ENCODE measurements at regions not wholly inside any gene's neighbourhood (a gene's known extent, or its start where the extent isn't known, plus 50 kb on each side); places are given as distances from the start of the nearest gene placed in this dataset.

GRCh38 chr10:35731828-35732227 lies 89.7 kb upstream of the FZD8 start:
- no peak for TF ChIP-seq CTCF (IDR thresholded peaks at IDR 0.05; ENCODE audit: low read depth, low read length)
- H3K36me3 ChIP-seq, result no peaks in the 10 kb centered on the region
- H3K27me3 ChIP-seq, result no peaks in the 10 kb centered on the region
- no peaks in the 10 kb centered on the region for H3K4me1 ChIP-seq (ENCODE audit: low read depth)
- no peaks in the 10 kb centered on the region for H3K9me3 ChIP-seq (ENCODE audit: low read depth)
- H3K4me3 ChIP-seq, result no peak overlapping the region
- H3K27ac ChIP-seq, result no peak overlapping the region
- DNase-seq (ENCODE audit: low read depth in 1 of 2, low spot score in 1 of 2), result peak in 1 of 2 donors; percentile 2

- no peaks in the 10 kb centered on the region for H3K4me1 ChIP-seq (ENCODE audit: low read depth)
- no peaks in the 10 kb centered on the region for H3K27me3 ChIP-seq
- H3K36me3 ChIP-seq, result no peaks in the 10 kb centered on the region
- DNase-seq (ENCODE audit: low read depth in 1 of 2, low spot score in 1 of 2), result no peak
- H3K27ac ChIP-seq, result no peak overlapping the region
- H3K9me3 ChIP-seq (ENCODE audit: low read depth), result no peaks in the 10 kb centered on the region
- TF ChIP-seq CTCF (IDR thresholded peaks at IDR 0.05; ENCODE audit: low read depth, low read length), result no peak
- no peak overlapping the region for H3K4me3 ChIP-seq
These were observed 86.2 kb upstream of the FZD8 start for GRCh38 chr10:35728341-35728740.

GRCh38 chr10:35726846-35727245 lies 84.8 kb upstream of the FZD8 start:
- TF ChIP-seq CTCF (IDR thresholded peaks at IDR 0.05; ENCODE audit: low read depth, low read length), result no peak
- Histone ChIP-seq H3K36me3 (no peaks in the 10 kb centered on the region), H3K9me3 (ENCODE audit: low read depth) (no peaks in the 10 kb centered on the region), H3K27me3 (no peaks in the 10 kb centered on the region), H3K4me3 (no peak overlapping the region), H3K27ac (no peak overlapping the region), H3K4me1 (ENCODE audit: low read depth) (peaks cover 10% of the 10 kb centered on the region)
- no peak for DNase-seq (ENCODE audit: low read depth in 1 of 2, low spot score in 1 of 2)

GRCh38 chr10:35723992-35724391 lies 81.9 kb upstream of the FZD8 start:
- H3K4me3 ChIP-seq, result no peak overlapping the region
- H3K27me3 ChIP-seq, result no peaks in the 10 kb centered on the region
- H3K36me3 ChIP-seq, result no peaks in the 10 kb centered on the region
- H3K9me3 ChIP-seq (ENCODE audit: low read depth), result no peaks in the 10 kb centered on the region
- DNase-seq (ENCODE audit: low read depth in 1 of 2, low spot score in 1 of 2), result no peak
- no peak overlapping the region for H3K27ac ChIP-seq
- no peak for TF ChIP-seq CTCF (IDR thresholded peaks at IDR 0.05; ENCODE audit: low read depth, low read length)
- peaks cover 10% of the 10 kb centered on the region for H3K4me1 ChIP-seq (ENCODE audit: low read depth)

- no peaks in the 10 kb centered on the region for H3K27me3 ChIP-seq
- no peak for TF ChIP-seq CTCF (IDR thresholded peaks at IDR 0.05; ENCODE audit: low read depth, low read length)
- no peak overlapping the region for H3K4me3 ChIP-seq
- H3K36me3 ChIP-seq, result no peaks in the 10 kb centered on the region
- no peak overlapping the region for H3K27ac ChIP-seq
- H3K4me1 ChIP-seq (ENCODE audit: low read depth), result peaks cover 10% of the 10 kb centered on the region
- no peak for DNase-seq (ENCODE audit: low read depth in 1 of 2, low spot score in 1 of 2)
- H3K9me3 ChIP-seq (ENCODE audit: low read depth), result no peaks in the 10 kb centered on the region
These were observed 81.0 kb upstream of the FZD8 start for GRCh38 chr10:35723059-35723458.

GRCh38 chr10:35722636-35723035 lies 80.5 kb upstream of the FZD8 start:
- Histone ChIP-seq H3K36me3 (no peaks in the 10 kb centered on the region), H3K4me3 (no peak overlapping the region), H3K27me3 (no peaks in the 10 kb centered on the region), H3K9me3 (ENCODE audit: low read depth) (no peaks in the 10 kb centered on the region), H3K27ac (no peak overlapping the region), H3K4me1 (ENCODE audit: low read depth) (peaks cover 10% of the 10 kb centered on the region)
- DNase-seq (ENCODE audit: low read depth in 1 of 2, low spot score in 1 of 2), result peak in 1 of 2 donors; percentile 21
- TF ChIP-seq CTCF (IDR thresholded peaks at IDR 0.05; ENCODE audit: low read depth, low read length), result no peak
